ENCODE measurements at regions not wholly inside any gene's neighbourhood (a gene's known extent, or its start where the extent isn't known, plus 50 kb on each side); places are given as distances from the start of the nearest gene placed in this dataset.

GRCh38 chr13:97573011-97573410, 139.0 kb downstream of the RAP2A start:
- CTCF ChIA-PET (ENCODE audit: low intra/inter-chr PET ratio), result no interaction called here
- no peak overlapping the region for H3K4me2 ChIP-seq (ENCODE audit: insufficient read depth, low read length)
- no peak for FAIRE-seq
- no peaks in the 10 kb centered on the region for H3K79me2 ChIP-seq (ENCODE audit: control insufficient read depth, insufficient read depth, low read length)
- WGBS (ENCODE audit: insufficient coverage, low coverage, missing lambda C conversion rate), result 0% methylated on average over 1 of the region's 1 CpG
- H3K27ac ChIP-seq (ENCODE audit: extremely low read depth, low read depth, low read length), result no peak overlapping the region
- no peak overlapping the region for H3K9ac ChIP-seq (ENCODE audit: insufficient read depth in 1 of 2, low read depth in 2 of 2, low read length in 2 of 2)
- no peak for TF ChIP-seq ZNF561 (CRISPR knock-in tag; conservative IDR thresholded peaks at IDR 0.05)
- TF ChIP-seq RBM22 (IDR thresholded peaks at IDR 0.05; ENCODE audit: low read depth, low read length, poor library complexity, severe bottlenecking), result no peak
- no peak for TF ChIP-seq PRDM10 (IDR thresholded peaks at IDR 0.05; ENCODE audit: partially characterized antibody)
- TF ChIP-seq TSC22D4 (tag; IDR thresholded peaks at IDR 0.05), result no peak
- TF ChIP-seq TSHZ1 (CRISPR knock-in tag; IDR thresholded peaks at IDR 0.05), result no peak
- TF ChIP-seq ZFP36 (IDR thresholded peaks at IDR 0.05; ENCODE audit: low read depth, low read length, partially characterized antibody), result no peak
- TF ChIP-seq EP400 (IDR thresholded peaks at IDR 0.05), result no peak
- TF ChIP-seq RFX5 (IDR thresholded peaks at IDR 0.05; ENCODE audit: low read depth, low read length), result no peak
- POLR2A ChIA-PET, result interaction anchor here (0.5 kb wide), 1 partner anchor 76 kb away, joined by 3 read pairs; no protein-coding TSS in a partner anchor
- H3K9me1 ChIP-seq (ENCODE audit: control insufficient read depth, insufficient read depth, low read length), result no peaks in the 10 kb centered on the region
- BruUV-seq (replicated peaks), result no TSS peak
- DNase-seq (ENCODE audit: extremely low read depth in 1 of 4, low spot score in 3 of 4), result no peak
- no peaks in the 10 kb centered on the region for H3K4me1 ChIP-seq (replicated peaks in 1 of 2; ENCODE audit: control insufficient read depth in 2 of 2, insufficient read depth in 2 of 2, low read length in 2 of 2)
- no peaks in the 10 kb centered on the region for H4K20me1 ChIP-seq (replicated peaks; ENCODE audit: control insufficient read depth, insufficient read depth, low read length)
- no peaks in the 10 kb centered on the region for H3K36me3 ChIP-seq (ENCODE audit: control insufficient read depth, insufficient read depth, low read length)
- no peaks in the 10 kb centered on the region; a peak in 1 of 5 replicates for H3K27me3 ChIP-seq (ENCODE audit: control insufficient read depth in 2 of 2, insufficient read depth in 2 of 2, low read length in 2 of 2)
- intact Hi-C loops (cut with micrococcal nuclease) (loop anchor here (10.0 kb wide), 1 partner anchor 178 kb away; no protein-coding TSS in a partner anchor), in situ Hi-C loops (cut with MboI) (no loop called here)
- H2AFZ ChIP-seq (ENCODE audit: low read depth, low read length), result no peak overlapping the region
- no peak overlapping the region for H3K4me3 ChIP-seq
- no peaks in the 10 kb centered on the region for H3K9me3 ChIP-seq (replicated peaks; ENCODE audit: control insufficient read depth, insufficient read depth, low read depth, low read length)
- no peak for ATAC-seq

Data from K562 (cell line).